Upper lobe of right lung (tissue), 1 donor: ENCODE measurements at regions not wholly inside any gene's neighbourhood (a gene's known extent, or its start where the extent isn't known, plus 50 kb on each side); places are given as distances from the start of the nearest gene placed in this dataset.
"Not testable (repeated sequence)": the region's sequence is repeated elsewhere in the genome, so short reads cannot be mapped to it uniquely, and the experiment has no call there.

Experiments
- ATAC-seq: fragments of 200-7000 bp; cut with Tn5 transposase; one replicate; pipeline ENCODE4 v1.9.1; 2020; ENCODE audit warnings: mild to moderate bottlenecking, moderate library complexity
- DNase-seq: peaks from one replicate; pipeline ENCODE4 v3.0.0-alpha.2; 2020
- H3K27ac ChIP-seq: fragments of 200-600 bp; one replicate; pipeline ENCODE4 v1.8.0; 2022
- H3K27me3 ChIP-seq: fragments of 200-600 bp; one replicate; pipeline ENCODE4 v1.8.0; 2022; ENCODE audit warnings: mild to moderate bottlenecking
- H3K36me3 ChIP-seq: fragments of 200-600 bp; one replicate; pipeline ENCODE4 v1.8.0; 2022
- H3K4me1 ChIP-seq: fragments of 200-600 bp; one replicate; pipeline ENCODE4 v1.8.0; 2022
- H3K4me3 ChIP-seq: fragments of 200-600 bp; one replicate; pipeline ENCODE4 v1.8.0; 2022; ENCODE audit warnings: mild to moderate bottlenecking
- H3K9me3 ChIP-seq: fragments of 200-600 bp; one replicate; pipeline ENCODE4 v1.8.0; 2022
- CTCF ChIP-seq: fragments of 200-600 bp; IDR thresholded peaks from one replicate; pipeline ENCODE4 v1.8.0; 2022; ENCODE audit warnings: antibody characterized with exemption
- intact Hi-C: fragments of 100-400 bp; cut with DNase I; formaldehyde crosslinking; loops from one replicate; pipeline ENCODE4 v1.11.0; 2022
- donor health status: DM: no; HTN: yes; CAD: no; lungs with severe emphysema.

GRCh38 chr10:35933940-35934641 lies 292.0 kb upstream of the FZD8 start:
- Histone ChIP-seq H3K27ac (no peak overlapping the region), H3K9me3 (no peaks in the 10 kb centered on the region), H3K4me3 (no peak overlapping the region), H3K4me1 (no peaks in the 10 kb centered on the region), H3K27me3 (no peaks in the 10 kb centered on the region), H3K36me3 (no peaks in the 10 kb centered on the region)
- no peak for TF ChIP-seq CTCF
- ATAC-seq (no peak), DNase-seq (no peak)
- intact Hi-C loops: no loop called here

DNA sequence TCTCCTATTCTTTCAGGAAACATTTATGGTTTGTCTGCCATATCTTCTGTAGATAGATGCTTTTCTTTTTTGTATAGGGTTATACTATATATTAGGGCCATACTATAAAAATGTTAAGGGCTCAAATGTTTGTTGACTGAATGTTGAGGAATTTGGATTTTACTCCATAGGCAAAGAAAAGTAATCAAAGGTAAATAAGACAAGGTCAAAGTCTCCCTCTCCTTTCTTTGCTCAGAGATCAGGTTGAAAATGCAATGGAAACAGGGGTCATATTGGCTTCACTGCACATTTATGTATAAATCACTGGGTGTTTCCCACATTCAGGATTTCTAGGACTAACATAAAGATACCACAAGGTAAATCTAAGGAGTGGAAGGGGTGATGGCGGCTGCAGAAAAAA lies 291.4 kb upstream of the FZD8 start:
- TF ChIP-seq CTCF: no peak
- DNase-seq (no peak), ATAC-seq (no peak)
- Histone ChIP-seq H3K4me1 (no peaks in the 10 kb centered on the region), H3K27me3 (no peaks in the 10 kb centered on the region), H3K36me3 (no peaks in the 10 kb centered on the region), H3K4me3 (no peak overlapping the region), H3K9me3 (no peaks in the 10 kb centered on the region), H3K27ac (no peak overlapping the region)
- intact Hi-C loops: no loop called here

GRCh38 chr10:35929962-35930361 lies 287.9 kb upstream of the FZD8 start:
- H3K9me3 ChIP-seq, H3K4me1 ChIP-seq, H3K36me3 ChIP-seq, H3K27ac ChIP-seq, ATAC-seq, H3K27me3 ChIP-seq, H3K4me3 ChIP-seq, intact Hi-C loops, DNase-seq: not testable (repeated sequence)

- ATAC-seq: no peak
- H3K9me3 ChIP-seq: no peaks in the 10 kb centered on the region
- no peak for TF ChIP-seq CTCF
- H3K4me3 ChIP-seq: no peak overlapping the region
- no peaks in the 10 kb centered on the region for H3K27me3 ChIP-seq
- DNase-seq: no peak
- H3K36me3 ChIP-seq: no peaks in the 10 kb centered on the region
- H3K4me1 ChIP-seq: no peaks in the 10 kb centered on the region
- intact Hi-C loops: no loop called here
- H3K27ac ChIP-seq: no peak overlapping the region
Measured at GRCh38 chr10:35928748-35929147, 286.7 kb upstream of the FZD8 start.

DNA sequence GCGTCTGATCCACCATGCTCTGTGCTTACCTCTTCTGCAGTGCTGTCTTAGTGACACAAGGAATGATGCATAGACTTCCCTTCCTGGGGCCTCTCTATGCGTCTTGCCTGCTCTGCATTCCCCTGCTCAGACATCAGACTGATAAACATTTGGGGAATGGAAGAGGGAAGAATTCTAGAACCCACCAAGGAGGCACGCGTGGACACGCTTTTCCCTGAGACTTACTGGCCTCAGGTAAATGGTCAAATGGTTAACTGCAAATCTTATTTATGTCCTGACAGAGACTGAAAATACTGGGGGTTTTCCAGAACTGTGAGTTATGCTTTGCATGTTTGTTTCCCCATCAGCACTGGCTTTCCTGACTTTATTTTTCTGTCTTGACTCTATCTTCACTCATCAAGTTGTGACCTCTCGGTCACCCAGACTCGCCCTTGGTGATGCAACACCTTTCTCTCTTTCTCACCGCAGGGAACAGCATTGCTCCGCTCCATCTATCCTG lies 285.9 kb upstream of the FZD8 start:
- DNase-seq: no peak
- H3K36me3 ChIP-seq: no peaks in the 10 kb centered on the region
- no peaks in the 10 kb centered on the region for H3K27me3 ChIP-seq
- no peaks in the 10 kb centered on the region for H3K4me1 ChIP-seq
- no peak for ATAC-seq
- intact Hi-C loops: no loop called here
- no peak for TF ChIP-seq CTCF
- H3K4me3 ChIP-seq: no peak overlapping the region
- no peak overlapping the region for H3K27ac ChIP-seq
- H3K9me3 ChIP-seq: no peaks in the 10 kb centered on the region

DNA sequence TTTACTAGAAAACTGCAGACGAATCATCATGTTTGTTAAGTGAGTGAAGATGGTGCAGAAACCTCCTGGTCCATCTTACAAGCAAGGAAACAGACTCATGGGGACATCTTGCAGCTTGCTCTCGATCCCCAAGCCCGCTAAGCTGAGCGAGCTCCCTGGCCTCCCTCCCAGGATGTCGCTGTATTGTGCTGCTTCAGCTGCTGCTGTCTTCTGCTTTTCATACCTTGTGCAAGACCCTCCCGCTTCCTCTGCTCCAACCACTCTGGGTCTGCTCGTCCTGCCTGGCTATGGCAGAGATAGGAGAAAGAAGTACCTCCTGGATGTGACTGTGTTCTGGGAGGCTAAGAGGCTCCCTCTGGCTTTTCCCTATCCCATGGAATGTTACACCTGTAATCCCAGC lies 285.2 kb upstream of the FZD8 start:
- no peak for TF ChIP-seq CTCF
- intact Hi-C loops: no loop called here
- H3K4me3 ChIP-seq: no peak overlapping the region
- no peaks in the 10 kb centered on the region for H3K27me3 ChIP-seq
- H3K36me3 ChIP-seq: no peaks in the 10 kb centered on the region
- DNase-seq: no peak
- no peaks in the 10 kb centered on the region for H3K9me3 ChIP-seq
- no peak for ATAC-seq
- H3K27ac ChIP-seq: no peak overlapping the region
- H3K4me1 ChIP-seq: no peaks in the 10 kb centered on the region
